Superior temporal gyrus (tissue), 1 donor: ENCODE measurements at regions not wholly inside any gene's neighbourhood (a gene's known extent, or its start where the extent isn't known, plus 50 kb on each side); places are given as distances from the start of the nearest gene placed in this dataset.

ENCODE experiments used
- DNase-seq: peaks from one replicate; pipeline ENCODE4 v3.0.0-alpha.2; 2016; ENCODE audit errors: extremely low spot score

GRCh38 chr3:83092521-83093221 is 1331.2 kb upstream of the GBE1 start:
- no peak for DNase-seq

GRCh38 chr3:83076041-83076440 is 1314.6 kb upstream of the GBE1 start:
- no peak for DNase-seq

GRCh38 chr3:83074485-83074884 is 1313.0 kb upstream of the GBE1 start:
- no peak for DNase-seq

GRCh38 chr3:83065851-83066460 is 1304.5 kb upstream of the GBE1 start:
- DNase-seq: no peak

- DNase-seq: peak; percentile 47
Measured at GRCh38 chr3:83063446-83063845, 1302.0 kb upstream of the GBE1 start.

- no peak for DNase-seq
Measured at GRCh38 chr3:83048556-83048955, 1287.1 kb upstream of the GBE1 start.

- no peak for DNase-seq
Measured at GRCh38 chr3:83039422-83039821, 1278.0 kb upstream of the GBE1 start.

- no peak for DNase-seq
Measured at GRCh38 chr3:83035704-83036010, 1274.2 kb upstream of the GBE1 start.

GRCh38 chr3:83034806-83035703 is 1273.6 kb upstream of the GBE1 start:
- no peak for DNase-seq

- no peak for DNase-seq
Measured at GRCh38 chr3:83033133-83033532, 1271.7 kb upstream of the GBE1 start.

- no peak for DNase-seq
Measured at GRCh38 chr3:83023086-83023485, 1261.6 kb upstream of the GBE1 start.

GRCh38 chr3:83011481-83011880 is 1250.0 kb upstream of the GBE1 start:
- DNase-seq: no peak

- no peak for DNase-seq
Measured at GRCh38 chr3:83003917-83004316, 1242.5 kb upstream of the GBE1 start.

GRCh38 chr3:83002869-83003445 is 1241.5 kb upstream of the GBE1 start:
- DNase-seq: no peak

GRCh38 chr3:82999777-83000176 is 1238.3 kb upstream of the GBE1 start:
- no peak for DNase-seq

GRCh38 chr3:82978368-82978767 is 1216.9 kb upstream of the GBE1 start:
- no peak for DNase-seq

- DNase-seq: no peak
Measured at GRCh38 chr3:82977871-82978270, 1216.4 kb upstream of the GBE1 start.

- no peak for DNase-seq
Measured at GRCh38 chr3:82973791-82974190, 1212.3 kb upstream of the GBE1 start.

- no peak for DNase-seq
Measured at GRCh38 chr3:82960379-82960778, 1198.9 kb upstream of the GBE1 start.

GRCh38 chr3:82957696-82958095 is 1196.3 kb upstream of the GBE1 start:
- no peak for DNase-seq

GRCh38 chr3:82957079-82957478 is 1195.6 kb upstream of the GBE1 start:
- DNase-seq: no peak

- DNase-seq: no peak
Measured at GRCh38 chr3:82954486-82954885, 1193.0 kb upstream of the GBE1 start.

GRCh38 chr3:82942041-82942440 is 1180.6 kb upstream of the GBE1 start:
- no peak for DNase-seq
